Left lung (tissue), 4 donors: ENCODE measurements at regions not wholly inside any gene's neighbourhood (a gene's known extent, or its start where the extent isn't known, plus 50 kb on each side); places are given as distances from the start of the nearest gene placed in this dataset.

ENCODE experiments used
- ATAC-seq: fragments of 200-7000 bp; cut with Tn5 transposase; one replicate; pipeline ENCODE4 v1.9.1; 2020; ENCODE audit warnings: moderate library complexity
- DNase-seq, 4 donors: peaks; one replicate each; pipeline ENCODE4 v3.0.0-alpha.2; 2013 to 2020
- H3K27ac ChIP-seq, 2 donors: fragments of 200-600 bp; sonication (generic) in 1 of 2; one replicate each; pipeline versions ENCODE4 v1.5.0 to v1.8.0; 2020 to 2021
- H3K27me3 ChIP-seq, 2 donors: fragments of 200-600 bp; sonication (generic) in 1 of 2; one replicate each; pipeline versions ENCODE4 v1.5.0 to v1.8.0; 2020 to 2021
- H3K36me3 ChIP-seq, 2 donors: fragments of 200-600 bp; sonication (generic) in 1 of 2; one replicate each; pipeline versions ENCODE4 v1.5.0 to v1.8.0; 2020 to 2021
- H3K4me1 ChIP-seq, 2 donors: fragments of 200-600 bp; one replicate each; pipeline ENCODE4 v1.8.0; 2021
- H3K4me3 ChIP-seq, 2 donors: fragments of 200-600 bp; sonication (generic) in 1 of 2; one replicate each; pipeline versions ENCODE4 v1.5.0 to v1.8.0; 2020 to 2021; ENCODE audit warnings: mild to moderate bottlenecking in 1 of 2
- H3K9me3 ChIP-seq, 2 donors: fragments of 200-600 bp; sonication (generic) in 1 of 2; one replicate each; pipeline versions ENCODE4 v1.5.0 to v1.8.0; 2020 to 2021
- CTCF ChIP-seq, 2 donors: fragments of 200-600 bp; sonication (generic) in 1 of 2; IDR thresholded peaks; one replicate each; pipeline versions ENCODE4 v1.5.0 to v1.8.0; 2021; ENCODE audit warnings: antibody characterized with exemption in 2 of 2
- intact Hi-C, 2 donors: fragments of 100-400 bp; cut with DNase I; formaldehyde crosslinking; loops; one replicate each; pipeline versions ENCODE4 v1.11.2 to v1.14.2; 2022
- donor health status: DM: no; HTN: yes; CAD: no.
- donor health status: DM: no; HTN: no; CAD: no.

GRCh38 chr5:10151656-10152055 lies 98.0 kb downstream of the ATPSCKMT start:
- no peaks in the 10 kb centered on the region for H3K36me3 ChIP-seq
- H3K4me1 ChIP-seq, result no peaks in the 10 kb centered on the region
- intact Hi-C loops, result no loop called here
- DNase-seq, result no peak
- no peak for ATAC-seq
- H3K4me3 ChIP-seq, result no peak overlapping the region
- no peak overlapping the region for H3K27ac ChIP-seq
- no peaks in the 10 kb centered on the region for H3K27me3 ChIP-seq
- no peaks in the 10 kb centered on the region for H3K9me3 ChIP-seq
- TF ChIP-seq CTCF (IDR thresholded peaks at IDR 0.05), result no peak

GRCh38 chr5:10149911-10150310 lies 99.8 kb downstream of the ATPSCKMT start:
- no peak overlapping the region for H3K27ac ChIP-seq
- H3K4me1 ChIP-seq, result no peaks in the 10 kb centered on the region
- no peak for ATAC-seq
- no peaks in the 10 kb centered on the region for H3K9me3 ChIP-seq
- DNase-seq, result no peak
- no peak for TF ChIP-seq CTCF (IDR thresholded peaks at IDR 0.05)
- intact Hi-C loops, result no loop called here
- peaks cover 0 to 6% of the 10 kb centered on the region in 2 donors for H3K27me3 ChIP-seq
- no peaks in the 10 kb centered on the region for H3K36me3 ChIP-seq
- no peak overlapping the region for H3K4me3 ChIP-seq

- Histone ChIP-seq H3K27me3 (peaks cover 0 to 6% of the 10 kb centered on the region in 2 donors), H3K36me3 (no peaks in the 10 kb centered on the region), H3K27ac (no peak overlapping the region), H3K4me1 (no peaks in the 10 kb centered on the region), H3K4me3 (no peak overlapping the region), H3K9me3 (no peaks in the 10 kb centered on the region)
- DNase-seq, result peak in 1 of 4 donors; percentile 10
- ATAC-seq, result peak; percentile 24
- intact Hi-C loops, result no loop called here
- no peak for TF ChIP-seq CTCF (IDR thresholded peaks at IDR 0.05)
Measured at GRCh38 chr5:10145923-10146401, 103.7 kb downstream of the ATPSCKMT start.

GRCh38 chr5:10144040-10144439 lies 105.6 kb downstream of the ATPSCKMT start:
- Histone ChIP-seq H3K36me3 (no peaks in the 10 kb centered on the region), H3K27me3 (peaks cover 0 to 6% of the 10 kb centered on the region in 2 donors), H3K4me3 (no peak overlapping the region), H3K27ac (no peak overlapping the region), H3K9me3 (no peaks in the 10 kb centered on the region), H3K4me1 (no peaks in the 10 kb centered on the region)
- intact Hi-C loops, result no loop called here
- ATAC-seq, result no peak
- no peak for DNase-seq
- no peak for TF ChIP-seq CTCF (IDR thresholded peaks at IDR 0.05)

- H3K9me3 ChIP-seq, result no peaks in the 10 kb centered on the region
- no peaks in the 10 kb centered on the region for H3K27me3 ChIP-seq
- TF ChIP-seq CTCF (IDR thresholded peaks at IDR 0.05), result no peak
- no peaks in the 10 kb centered on the region for H3K4me1 ChIP-seq
- H3K36me3 ChIP-seq, result no peaks in the 10 kb centered on the region
- ATAC-seq (peak; percentile 18), DNase-seq (no peak)
- H3K27ac ChIP-seq, result no peak overlapping the region
- no peak overlapping the region for H3K4me3 ChIP-seq
- intact Hi-C loops, result no loop called here
Measured at GRCh38 chr5:10140195-10140973, 109.3 kb downstream of the ATPSCKMT start.
